Iris pigment epithelial cell (primary cell): ENCODE measurements at regions not wholly inside any gene's neighbourhood (a gene's known extent, or its start where the extent isn't known, plus 50 kb on each side); places are given as distances from the start of the nearest gene placed in this dataset.

Experiments used
- DNase-seq: peaks from one replicate; pipeline ENCODE4 v3.0.0-alpha.2; 2011; ENCODE audit warnings: low read depth

DNA sequence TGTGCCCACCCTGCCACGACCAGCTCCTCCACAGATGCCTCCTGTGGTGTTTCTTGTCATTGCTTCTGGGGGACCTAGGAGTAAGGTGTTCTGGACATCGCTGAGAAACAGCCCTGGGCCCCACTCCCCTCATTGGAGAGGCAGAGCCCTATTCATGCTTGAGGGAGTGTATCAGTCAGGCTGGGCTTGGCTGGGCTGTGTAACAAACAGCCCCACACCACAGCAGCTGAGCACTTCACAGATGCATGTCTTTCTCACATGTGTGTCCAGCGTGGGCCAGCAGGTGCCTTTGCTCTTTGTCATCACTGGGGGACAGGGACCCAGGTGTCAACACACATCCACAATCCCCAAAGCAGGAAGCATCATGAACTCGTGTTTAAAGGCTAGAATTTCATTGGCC, 65.1 kb upstream of the FBRSL1 start:
- no peak for DNase-seq

DNA sequence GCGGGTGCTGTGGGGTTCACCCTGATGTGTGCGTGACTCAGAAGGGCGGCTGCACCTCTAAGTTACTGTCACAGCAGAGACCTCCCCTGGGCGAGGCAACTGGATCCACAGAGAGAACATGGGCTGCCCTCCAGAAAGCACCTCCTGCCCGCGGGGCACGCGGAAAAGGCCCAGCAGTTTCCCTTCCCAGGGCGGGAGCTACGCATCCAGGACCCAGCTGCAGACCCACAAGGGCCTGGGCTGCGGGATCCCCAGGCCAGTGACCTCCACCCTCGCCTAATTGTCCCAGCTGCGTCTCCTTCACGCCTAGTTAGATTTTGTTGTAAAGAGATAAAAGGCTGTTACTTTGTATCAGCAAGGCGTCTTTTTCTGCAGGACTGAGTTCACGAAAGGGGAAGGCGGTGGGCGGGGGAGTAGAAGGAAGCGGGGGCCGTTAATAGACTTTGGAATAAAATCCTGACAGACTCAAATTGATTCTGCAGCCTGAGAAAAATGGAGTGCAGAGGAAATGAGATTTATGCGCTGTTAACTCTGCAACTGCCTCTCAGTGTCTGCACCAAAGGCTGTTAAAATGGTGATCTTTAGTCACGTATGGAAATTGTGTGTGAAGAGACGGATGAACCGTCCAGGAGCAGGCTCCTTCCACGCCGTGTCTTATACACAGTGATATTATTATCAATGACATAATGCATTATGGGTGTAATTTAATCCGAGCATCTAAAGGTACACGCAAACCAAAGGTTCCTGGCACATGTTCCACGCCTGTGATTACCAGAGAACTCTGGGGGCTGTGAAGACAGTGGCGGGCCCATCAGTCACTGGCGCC, 65.9 kb upstream of the FBRSL1 start:
- no peak for DNase-seq

GRCh38 chr12:132423251-132423819, 66.6 kb upstream of the FBRSL1 start:
- DNase-seq, result peak; percentile 9

DNA sequence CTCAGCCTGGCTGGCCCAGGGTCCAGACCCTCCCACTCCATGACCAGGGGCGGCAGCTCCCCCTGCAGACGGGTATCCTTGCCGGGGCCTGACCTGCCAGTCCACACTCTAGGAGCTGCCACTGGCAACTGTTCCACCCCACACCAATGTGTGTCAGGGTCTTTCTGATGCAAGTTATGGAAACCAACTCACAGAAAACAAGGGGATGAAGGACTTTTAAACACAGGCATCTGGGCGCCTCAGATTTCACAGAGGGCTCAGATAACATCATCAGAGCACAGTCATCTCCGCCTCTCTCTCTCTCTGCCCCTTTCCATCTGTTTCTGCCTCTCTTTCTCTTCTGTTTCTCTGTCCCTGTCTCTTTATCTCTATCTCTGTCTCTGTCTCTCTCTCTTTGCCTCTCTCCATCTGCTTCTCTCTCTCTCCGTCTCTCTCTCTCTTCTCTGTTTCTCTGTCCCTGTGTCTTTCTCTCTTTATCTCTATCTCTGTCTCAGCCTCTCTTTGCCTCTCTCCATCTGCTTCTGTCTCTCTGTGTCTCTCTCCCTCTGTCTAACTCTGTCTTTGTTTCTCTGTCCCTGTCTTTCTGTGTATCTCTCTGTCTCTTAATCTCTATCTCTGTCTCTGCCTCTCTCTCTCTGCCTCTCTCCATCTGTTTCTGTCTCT, 67.4 kb upstream of the FBRSL1 start:
- peak; percentile 45 for DNase-seq

DNA sequence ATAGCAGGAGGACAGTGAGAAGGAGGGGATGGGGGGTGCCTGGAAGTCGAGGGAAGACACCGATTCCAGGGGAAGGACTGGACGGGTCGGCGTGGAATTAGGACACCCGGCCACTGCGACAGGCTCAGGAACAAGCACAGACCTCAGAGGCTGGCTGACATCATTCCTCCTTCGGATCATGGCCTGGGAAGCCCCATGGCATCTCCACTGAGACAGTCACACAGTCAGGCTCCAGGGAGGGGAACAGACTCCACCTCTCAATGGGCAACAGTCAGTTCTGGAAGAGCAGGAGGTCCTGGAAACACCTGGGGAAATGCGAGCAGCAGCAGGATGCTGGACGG, 67.9 kb upstream of the FBRSL1 start:
- no peak for DNase-seq

DNA sequence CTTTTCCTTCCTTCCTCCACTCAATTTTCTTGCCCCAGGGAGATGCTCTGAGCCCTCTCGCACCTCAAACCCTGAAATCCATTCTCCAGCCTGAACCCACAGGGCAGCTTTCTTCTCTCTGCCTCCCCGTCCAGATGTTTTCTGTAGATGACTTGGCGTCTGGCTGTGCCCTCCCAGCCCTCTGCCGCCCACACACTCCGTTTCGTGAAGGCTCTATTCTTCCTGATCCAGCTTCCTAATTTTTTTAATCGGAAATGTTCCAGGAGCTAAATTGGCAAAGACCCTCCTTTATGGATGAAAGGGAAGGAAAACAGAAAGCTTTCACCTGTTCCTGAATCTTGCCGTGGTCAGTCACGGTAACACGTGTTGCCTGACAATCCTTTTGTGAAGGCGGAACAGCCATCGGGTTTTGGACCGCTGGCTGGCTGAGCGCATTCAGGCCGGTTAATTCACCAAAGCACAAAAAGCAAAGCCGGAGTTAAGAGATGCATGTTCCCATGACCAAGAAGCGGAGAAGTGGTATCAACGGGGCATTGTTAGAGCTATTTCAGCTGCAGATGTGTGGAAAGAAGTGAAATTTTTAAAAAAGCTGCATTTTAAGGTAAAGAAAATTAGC, 70.2 kb upstream of the FBRSL1 start:
- no peak for DNase-seq

DNA sequence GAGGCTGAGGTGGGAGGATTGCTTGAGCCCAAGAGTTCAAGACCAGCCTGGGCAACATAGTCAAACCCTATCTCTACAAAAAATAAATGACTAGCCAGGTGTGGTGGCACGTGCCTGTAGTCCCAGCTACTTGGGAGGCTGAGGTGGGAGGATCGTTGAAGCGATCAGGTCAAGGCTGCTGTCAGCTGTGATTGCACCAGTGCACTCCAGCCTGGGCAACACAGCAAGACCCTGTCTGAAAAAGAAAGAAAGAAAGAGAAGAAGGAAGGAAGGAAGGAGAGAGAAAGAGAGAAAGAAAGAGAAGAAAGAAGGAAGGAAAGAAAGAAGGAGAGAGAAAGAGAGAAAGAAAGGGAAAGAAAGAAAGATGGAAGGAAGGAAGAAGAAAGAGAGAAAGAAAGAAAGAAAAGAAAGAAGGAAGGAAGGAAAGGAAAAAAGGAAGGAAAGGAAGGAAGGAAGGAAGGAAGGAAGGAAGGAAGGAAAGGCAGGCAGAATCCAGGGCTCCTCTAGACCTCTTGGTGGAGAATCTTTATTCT, 71.5 kb upstream of the FBRSL1 start:
- DNase-seq, result no peak

- no peak for DNase-seq
These were observed 72.2 kb upstream of the FBRSL1 start for GRCh38 chr12:132417741-132418140.

DNA sequence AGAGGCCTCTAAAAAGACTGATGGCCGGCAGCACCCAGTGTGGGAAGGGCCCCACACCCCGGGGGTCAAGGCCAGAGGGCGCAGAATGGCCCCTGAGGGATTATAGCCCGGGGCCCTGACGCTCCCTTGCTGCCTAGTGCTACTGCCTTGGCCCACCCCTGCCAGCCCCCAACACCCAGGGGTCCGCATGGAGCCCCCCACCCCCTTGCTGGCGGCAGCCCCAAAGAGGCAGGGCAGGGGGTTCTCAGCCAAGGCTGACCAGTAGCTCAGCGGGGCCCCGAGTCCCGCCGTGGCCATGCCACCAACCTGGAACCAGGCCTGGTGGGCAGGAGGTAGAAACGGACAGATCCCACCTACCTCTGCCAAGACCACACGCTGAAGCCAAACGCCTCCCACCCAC, 73.1 kb upstream of the FBRSL1 start:
- no peak for DNase-seq

DNA sequence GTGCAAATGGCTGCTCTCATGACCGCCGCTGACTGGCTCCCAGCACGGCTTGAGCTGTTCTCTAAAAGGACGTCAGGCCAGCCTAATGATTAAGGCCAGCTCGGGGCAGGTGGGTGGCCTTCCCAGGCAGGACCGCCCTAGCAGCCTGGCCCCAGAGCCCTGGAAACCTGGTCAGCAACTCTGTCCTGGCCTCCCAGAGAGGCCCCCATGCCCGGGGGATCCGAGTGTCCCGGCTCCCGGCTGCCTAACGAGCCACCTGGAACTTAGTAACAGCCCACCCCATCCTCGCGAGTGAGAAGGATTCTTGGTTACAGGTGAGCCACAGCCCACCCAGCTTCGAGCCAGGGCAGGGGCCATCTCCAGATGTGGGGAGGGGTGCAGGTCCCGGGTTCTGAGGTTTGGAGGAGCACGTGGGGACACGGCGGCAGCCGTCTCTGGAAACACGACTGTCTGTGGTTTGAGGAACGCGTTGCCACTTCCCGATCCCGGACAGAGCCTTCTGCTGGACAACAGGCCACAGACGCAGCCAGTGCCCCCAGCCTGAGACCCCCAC, 73.8 kb upstream of the FBRSL1 start:
- no peak for DNase-seq

DNA sequence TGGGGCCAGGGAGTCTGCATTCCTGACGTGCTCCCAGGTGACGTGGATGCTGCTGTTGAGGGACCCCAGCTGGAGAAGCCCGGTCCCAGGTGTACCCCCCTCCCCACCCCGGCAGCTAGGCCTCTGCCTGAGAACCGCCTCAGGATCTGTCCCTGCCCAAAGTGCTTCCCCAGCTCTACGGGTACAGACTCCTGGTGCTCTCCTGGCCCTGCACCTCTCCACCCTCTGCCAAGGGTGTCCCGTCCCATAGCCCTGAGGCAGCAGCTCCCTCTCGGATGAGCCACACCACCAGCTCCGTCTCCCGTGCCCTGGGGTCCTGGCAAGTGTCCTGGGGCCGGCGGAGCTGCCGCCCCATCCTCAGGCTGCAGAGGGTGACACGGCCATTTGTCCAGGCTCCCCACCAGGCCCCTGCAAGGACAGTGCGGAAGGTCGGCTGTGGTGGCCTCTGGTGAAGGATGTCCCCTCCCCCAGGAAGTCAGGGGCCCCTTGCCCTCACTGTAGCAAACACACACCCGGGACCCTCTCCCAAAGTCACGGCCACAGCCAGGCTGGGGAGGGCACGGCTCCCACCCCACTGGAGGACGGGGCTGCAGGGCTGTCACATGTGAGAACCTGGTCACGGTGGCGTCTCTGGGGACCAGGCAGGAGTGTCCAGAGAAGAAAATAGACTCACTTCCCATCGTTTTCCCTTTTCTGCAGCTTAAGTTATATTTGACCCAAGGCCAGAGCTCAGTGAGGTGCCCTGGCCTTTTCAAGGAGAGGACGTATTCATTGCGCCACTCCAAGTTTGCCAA, 74.4 kb upstream of the FBRSL1 start:
- DNase-seq, result no peak

DNA sequence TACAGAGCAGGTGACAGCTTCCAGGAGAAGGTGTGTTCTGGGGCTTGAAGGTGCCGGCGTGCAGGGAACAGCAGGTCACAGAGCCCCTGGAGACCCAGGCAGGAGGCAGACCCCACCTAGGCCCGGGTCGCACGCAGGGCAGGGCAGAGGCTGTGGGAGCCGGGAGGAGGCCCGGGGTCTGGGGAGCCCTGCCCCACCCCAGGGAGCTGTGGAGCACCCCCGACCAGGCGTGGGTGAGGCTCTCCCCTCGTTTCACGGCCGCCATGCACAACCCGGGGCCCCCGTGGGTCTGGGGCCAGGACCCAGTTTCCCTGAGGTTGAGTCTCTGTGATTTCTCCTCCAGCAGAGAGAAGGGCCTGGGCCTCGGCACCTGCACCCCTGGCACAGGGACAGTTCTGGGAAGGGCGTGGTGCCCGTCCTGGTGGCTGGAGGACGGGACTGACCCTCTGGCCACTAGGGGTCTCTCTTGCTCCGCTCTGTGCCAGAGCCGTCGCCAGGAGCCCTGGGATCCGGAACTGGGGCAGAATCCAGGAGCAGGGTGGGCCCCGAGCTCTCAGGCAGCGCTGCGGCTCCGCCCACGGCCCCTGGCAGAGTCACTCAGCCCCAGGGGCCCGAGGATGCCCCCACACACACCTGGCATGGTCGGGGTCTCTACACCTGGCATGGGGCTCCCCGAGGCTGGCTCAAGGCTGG, 75.2 kb upstream of the FBRSL1 start:
- peak; percentile 54 for DNase-seq

DNA sequence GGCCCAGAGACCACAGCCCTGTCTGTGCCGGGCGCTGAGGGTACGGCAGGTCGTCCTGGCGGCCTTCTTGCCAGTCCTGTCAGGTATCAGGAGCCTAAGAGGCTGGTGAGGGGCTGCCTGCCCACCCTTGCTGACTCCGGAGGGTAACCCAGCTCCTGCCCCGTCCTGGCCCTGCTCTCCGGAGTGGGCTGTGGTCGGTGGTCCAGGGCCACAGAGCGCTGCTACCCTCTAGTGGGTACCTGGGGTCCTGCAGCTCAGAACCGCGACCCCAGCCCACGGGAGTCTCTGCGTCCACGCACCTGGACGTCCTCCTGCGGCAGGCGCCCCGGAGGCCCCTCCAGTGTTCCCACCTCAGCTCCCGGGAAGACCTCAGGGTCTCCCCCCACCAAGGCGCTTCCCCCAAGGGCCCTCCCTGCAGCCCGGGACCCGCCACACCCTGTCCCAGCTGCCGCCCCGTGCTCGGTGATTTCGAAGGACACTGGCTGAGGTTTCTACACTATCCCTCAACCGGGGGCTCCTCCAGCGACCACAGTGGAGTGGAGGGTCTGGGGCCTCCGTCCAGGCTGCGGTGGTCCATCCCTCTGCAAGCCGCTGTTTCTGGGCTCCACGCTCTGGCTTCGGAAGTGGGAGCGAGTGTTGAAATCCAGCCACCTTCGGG, 75.9 kb upstream of the FBRSL1 start:
- DNase-seq, result no peak

- no peak for DNase-seq
These were observed 78.5 kb upstream of the FBRSL1 start for GRCh38 chr12:132411457-132411856.

- no peak for DNase-seq
These were observed 79.1 kb upstream of the FBRSL1 start for GRCh38 chr12:132410849-132411248.

DNA sequence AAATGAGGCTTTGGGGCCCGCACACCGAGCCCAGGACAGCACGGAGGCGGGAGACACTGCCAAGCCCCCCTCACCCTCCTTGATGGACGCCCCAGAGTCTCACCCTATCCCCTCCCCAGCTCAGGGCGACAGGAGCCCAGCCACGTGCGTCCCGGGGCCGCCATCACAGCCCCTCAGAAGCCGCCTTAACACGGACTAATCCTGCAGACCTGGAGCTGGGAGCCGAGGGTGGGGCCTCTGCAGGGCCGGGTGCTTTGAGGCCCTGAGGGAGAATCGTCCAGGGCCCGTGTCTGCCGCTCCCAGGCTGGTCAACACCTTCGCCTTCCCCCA, 79.7 kb upstream of the FBRSL1 start:
- no peak for DNase-seq

GRCh38 chr12:132409495-132410295, 80.3 kb upstream of the FBRSL1 start:
- DNase-seq, result no peak

GRCh38 chr12:132408626-132409494, 79.5 kb upstream of the GALNT9 start:
- no peak for DNase-seq

- DNase-seq, result no peak
These were observed 78.6 kb upstream of the GALNT9 start for GRCh38 chr12:132407992-132408391.
